Gastrocnemius medialis (tissue), 4 donors: ENCODE measurements at regions not wholly inside any gene's neighbourhood (a gene's known extent, or its start where the extent isn't known, plus 50 kb on each side); places are given as distances from the start of the nearest gene placed in this dataset.

Experiments used
- POLR2A ChIP-seq, 2 donors: fragments of 450-650 bp; IDR thresholded peaks; one replicate each; pipeline ENCODE4 v1.6.1; 2017; ENCODE audit warnings: antibody characterized with exemption in 2 of 2, mild to moderate bottlenecking in 2 of 2, moderate library complexity in 2 of 2
- TF ChIP-seq, protein P1 (sequence below), 5 experiments: fragments of 450-650 bp in 3 of 5; fragments of 200-600 bp in 2 of 5; sonication (generic) in 2 of 5; IDR thresholded peaks in 4 of 5; conservative IDR thresholded peaks in 1 of 5; 1 replicate in 4 of 5; 2 replicates in 1 of 5; pipeline ENCODE4 v1.5.1; 2016 to 2019; ENCODE audit warnings: antibody characterized with exemption in 5 of 5, mild to moderate bottlenecking in 3 of 5, moderate library complexity in 3 of 5

DNA sequence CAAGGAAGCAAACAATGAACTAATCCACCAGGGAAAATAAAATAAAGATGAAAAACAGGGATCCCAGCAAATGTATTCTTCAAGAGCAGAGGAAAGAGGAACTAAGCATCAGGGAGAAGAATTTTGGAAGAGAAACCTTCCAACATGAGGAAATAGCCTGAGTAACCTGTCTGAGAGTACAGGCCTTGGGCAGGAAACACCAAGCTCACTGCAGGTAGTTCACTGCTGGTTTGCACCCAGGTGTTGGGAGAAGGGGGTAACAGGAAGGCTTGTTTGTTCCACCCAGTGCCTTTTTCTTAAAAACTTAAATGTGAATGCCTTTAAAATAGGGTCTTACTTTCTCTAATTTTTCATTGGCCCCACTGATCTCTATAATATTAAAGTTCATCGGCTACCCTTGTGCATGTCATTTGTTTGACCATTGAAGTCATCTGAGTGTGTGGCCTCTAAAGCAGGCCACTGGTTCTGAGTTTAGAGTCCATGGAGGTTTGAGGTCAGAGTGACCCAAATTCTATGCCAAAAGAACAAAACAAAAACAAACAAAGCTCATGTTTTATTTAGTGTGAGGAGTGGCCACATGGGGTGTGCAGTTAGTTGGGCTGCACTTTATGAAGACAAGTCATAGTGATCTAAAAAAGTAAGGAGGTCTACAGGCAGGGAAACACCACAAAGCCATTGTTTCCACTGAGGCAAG, 62.9 kb upstream of the COX10 start:
- TF ChIP-seq, protein P1, sequence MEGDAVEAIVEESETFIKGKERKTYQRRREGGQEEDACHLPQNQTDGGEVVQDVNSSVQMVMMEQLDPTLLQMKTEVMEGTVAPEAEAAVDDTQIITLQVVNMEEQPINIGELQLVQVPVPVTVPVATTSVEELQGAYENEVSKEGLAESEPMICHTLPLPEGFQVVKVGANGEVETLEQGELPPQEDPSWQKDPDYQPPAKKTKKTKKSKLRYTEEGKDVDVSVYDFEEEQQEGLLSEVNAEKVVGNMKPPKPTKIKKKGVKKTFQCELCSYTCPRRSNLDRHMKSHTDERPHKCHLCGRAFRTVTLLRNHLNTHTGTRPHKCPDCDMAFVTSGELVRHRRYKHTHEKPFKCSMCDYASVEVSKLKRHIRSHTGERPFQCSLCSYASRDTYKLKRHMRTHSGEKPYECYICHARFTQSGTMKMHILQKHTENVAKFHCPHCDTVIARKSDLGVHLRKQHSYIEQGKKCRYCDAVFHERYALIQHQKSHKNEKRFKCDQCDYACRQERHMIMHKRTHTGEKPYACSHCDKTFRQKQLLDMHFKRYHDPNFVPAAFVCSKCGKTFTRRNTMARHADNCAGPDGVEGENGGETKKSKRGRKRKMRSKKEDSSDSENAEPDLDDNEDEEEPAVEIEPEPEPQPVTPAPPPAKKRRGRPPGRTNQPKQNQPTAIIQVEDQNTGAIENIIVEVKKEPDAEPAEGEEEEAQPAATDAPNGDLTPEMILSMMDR (IDR thresholded peaks at IDR 0.05 in 4 of 5, conservative IDR thresholded peaks at IDR 0.05 in 1 of 5), result no peak
- no peak for TF ChIP-seq POLR2A (IDR thresholded peaks at IDR 0.05)
